Kidney epithelial cell (primary cell): ENCODE measurements at regions not wholly inside any gene's neighbourhood (a gene's known extent, or its start where the extent isn't known, plus 50 kb on each side); places are given as distances from the start of the nearest gene placed in this dataset.

Experiments
- DNase-seq: peaks from one replicate; pipeline ENCODE4 v3.0.0-alpha.2; 2010; ENCODE audit warnings: low read depth
- H3K27me3 ChIP-seq: 2 replicates; pipeline ENCODE4 v1.6.0; 2011; ENCODE audit warnings: low read length; ENCODE audit not compliant: control insufficient read depth, insufficient read depth
- H3K36me3 ChIP-seq: 2 replicates; pipeline ENCODE4 v1.5.1; 2011; ENCODE audit warnings: low read length; ENCODE audit not compliant: control insufficient read depth, insufficient read depth
- H3K4me3 ChIP-seq: 2 replicates; pipeline ENCODE4 v1.5.1; 2011; ENCODE audit warnings: low read depth, mild to moderate bottlenecking, control low read depth, low read length
- CTCF ChIP-seq: IDR thresholded peaks from 2 replicates; pipeline ENCODE4 v1.5.1; 2011; ENCODE audit warnings: mild to moderate bottlenecking, moderate library complexity, low read length, control low read depth, inconsistent platforms; ENCODE audit not compliant: insufficient read depth, poor library complexity, severe bottlenecking

DNA sequence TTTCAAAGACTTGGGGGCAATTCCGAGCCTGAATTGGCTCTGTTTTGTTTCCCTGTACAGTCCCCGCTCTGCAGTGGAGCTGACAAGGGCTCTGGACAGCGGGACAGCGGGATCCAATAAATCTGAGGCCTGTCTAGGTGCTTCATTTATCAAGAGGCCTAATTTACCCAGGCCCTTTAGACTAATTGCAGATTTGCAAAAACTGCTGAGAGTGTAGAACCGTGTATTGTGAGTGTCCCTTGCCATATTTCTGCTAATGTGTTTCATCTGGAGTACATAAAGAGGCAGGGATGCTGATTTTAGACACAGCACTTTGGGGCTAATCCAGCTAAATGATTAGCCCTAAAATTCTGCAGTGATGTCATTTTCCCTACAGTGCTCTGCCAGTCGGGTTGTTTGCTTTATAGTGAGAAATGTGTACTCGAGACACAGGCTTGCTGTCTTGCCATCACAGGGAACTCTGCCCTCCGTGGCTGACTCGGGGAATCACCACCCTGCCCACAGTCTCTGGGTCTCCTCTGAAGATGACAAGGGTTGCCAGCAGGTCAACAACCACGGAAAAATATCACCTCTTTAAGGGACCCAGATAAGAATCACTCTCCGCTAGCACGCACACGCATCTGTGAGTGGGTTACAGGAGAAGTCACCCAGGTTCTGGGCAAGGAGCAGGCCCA is 592.0 kb downstream of the BNC2 start:
- H3K27me3 ChIP-seq, result no peaks in the 10 kb centered on the region
- H3K36me3 ChIP-seq, result no peaks in the 10 kb centered on the region
- no peak overlapping the region for H3K4me3 ChIP-seq
- DNase-seq, result no peak
- TF ChIP-seq CTCF, result no peak

GRCh38 chr9:16281707-16282106 is 588.8 kb downstream of the BNC2 start:
- TF ChIP-seq CTCF, result no peak
- H3K27me3 ChIP-seq, result no peaks in the 10 kb centered on the region
- DNase-seq, result no peak
- no peaks in the 10 kb centered on the region for H3K36me3 ChIP-seq
- no peak overlapping the region for H3K4me3 ChIP-seq

- Histone ChIP-seq H3K36me3 (no peaks in the 10 kb centered on the region), H3K27me3 (no peaks in the 10 kb centered on the region), H3K4me3 (no peak overlapping the region)
- DNase-seq, result peak; percentile 18
- TF ChIP-seq CTCF, result no peak
Measured at GRCh38 chr9:16282216-16282615, 588.3 kb downstream of the BNC2 start.

GRCh38 chr9:16282718-16283117 is 587.8 kb downstream of the BNC2 start:
- no peak for TF ChIP-seq CTCF
- Histone ChIP-seq H3K27me3 (no peaks in the 10 kb centered on the region), H3K4me3 (no peak overlapping the region), H3K36me3 (no peaks in the 10 kb centered on the region)
- no peak for DNase-seq

DNA sequence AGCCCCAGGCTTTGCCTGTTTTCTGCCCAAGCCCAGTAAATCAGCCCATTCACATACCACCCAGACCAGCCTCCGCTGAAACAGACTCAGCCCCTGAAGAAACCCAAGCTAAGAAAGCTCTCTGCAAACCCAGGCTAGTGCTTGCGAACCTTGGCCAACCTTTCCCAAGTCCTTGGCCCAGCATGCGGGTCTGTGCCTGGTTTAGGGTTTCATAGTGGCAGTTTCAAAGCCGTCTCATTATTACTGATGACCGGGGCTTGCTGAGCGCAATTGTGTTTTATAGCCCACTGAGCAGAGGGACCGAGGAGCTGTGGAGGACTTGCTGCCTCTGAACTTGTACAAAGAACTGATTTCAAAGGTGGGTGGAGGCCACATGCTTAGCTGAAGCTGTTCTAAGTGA is 584.3 kb downstream of the BNC2 start:
- Histone ChIP-seq H3K27me3 (no peaks in the 10 kb centered on the region), H3K36me3 (no peaks in the 10 kb centered on the region), H3K4me3 (no peak overlapping the region)
- DNase-seq, result no peak
- TF ChIP-seq CTCF, result no peak

DNA sequence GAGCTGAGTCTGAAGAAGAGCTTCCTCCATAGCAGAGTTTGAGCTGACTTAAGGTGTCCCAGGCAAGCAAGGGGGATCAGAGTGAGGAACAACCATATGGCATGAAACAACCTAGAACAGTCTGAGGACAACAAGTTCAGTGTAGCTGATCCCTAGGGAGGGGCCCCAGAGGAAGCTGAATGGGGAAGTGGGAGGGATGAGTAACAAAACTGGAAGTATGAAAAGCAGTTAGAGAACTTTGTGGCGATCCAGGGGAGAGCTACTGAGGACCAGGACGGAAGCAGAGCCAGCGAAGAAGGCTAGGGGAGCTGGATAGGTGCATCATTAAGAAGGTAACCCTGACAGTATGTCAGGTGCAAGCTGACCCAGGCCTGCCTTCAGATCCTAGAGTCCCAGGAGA is 580.8 kb downstream of the BNC2 start:
- no peak overlapping the region for H3K4me3 ChIP-seq
- no peak for DNase-seq
- no peaks in the 10 kb centered on the region for H3K36me3 ChIP-seq
- no peak for TF ChIP-seq CTCF
- no peaks in the 10 kb centered on the region for H3K27me3 ChIP-seq
